Panc1 (cell line): ENCODE measurements at regions not wholly inside any gene's neighbourhood (a gene's known extent, or its start where the extent isn't known, plus 50 kb on each side); places are given as distances from the start of the nearest gene placed in this dataset.

Experiments used
- CTCF ChIP-seq: fragments of 450-650 bp; IDR thresholded peaks from 2 replicates; pipeline ENCODE4 v1.5.1; 2017; ENCODE audit warnings: mild to moderate bottlenecking
- TF ChIP-seq, protein P1 (sequence below), 2 experiments: IDR thresholded peaks; 2 replicates each; pipeline ENCODE4 v1.6.1; 2011 to 2012; ENCODE audit warnings: low read depth in 2 of 2, control low read depth in 1 of 2, low read length in 1 of 2, mild to moderate bottlenecking in 1 of 2, moderate library complexity in 1 of 2; ENCODE audit not compliant: insufficient read depth in 1 of 2

DNA sequence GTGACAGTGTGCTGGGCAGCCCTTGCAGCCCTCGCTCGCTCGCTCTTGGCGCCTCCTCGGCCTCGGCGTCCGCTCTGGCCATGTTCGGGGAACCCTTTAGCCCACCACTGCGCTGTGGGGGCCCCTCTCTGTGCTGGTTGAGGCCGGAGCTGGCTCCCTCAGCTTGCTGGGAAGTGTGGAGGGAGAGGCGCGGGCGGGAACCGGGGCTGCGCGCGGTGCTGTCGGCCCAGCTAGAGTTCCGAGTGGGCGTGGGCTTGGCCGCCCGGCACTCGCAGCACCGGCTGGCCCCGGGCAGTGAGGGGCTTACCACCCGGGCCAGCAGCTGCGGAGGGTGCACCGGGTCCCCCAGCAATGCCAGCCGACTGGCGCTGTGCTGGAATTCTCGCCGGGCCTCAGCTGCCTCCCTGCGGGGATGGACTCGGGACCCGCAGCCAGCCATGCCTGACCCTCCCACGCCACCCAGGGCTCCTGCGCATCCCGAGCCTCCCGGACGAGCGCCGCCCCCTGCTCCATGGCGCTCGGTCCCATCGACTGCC lies 770.1 kb upstream of the GALNTL6 start:
- no peak for TF ChIP-seq CTCF
- TF ChIP-seq, protein P1, sequence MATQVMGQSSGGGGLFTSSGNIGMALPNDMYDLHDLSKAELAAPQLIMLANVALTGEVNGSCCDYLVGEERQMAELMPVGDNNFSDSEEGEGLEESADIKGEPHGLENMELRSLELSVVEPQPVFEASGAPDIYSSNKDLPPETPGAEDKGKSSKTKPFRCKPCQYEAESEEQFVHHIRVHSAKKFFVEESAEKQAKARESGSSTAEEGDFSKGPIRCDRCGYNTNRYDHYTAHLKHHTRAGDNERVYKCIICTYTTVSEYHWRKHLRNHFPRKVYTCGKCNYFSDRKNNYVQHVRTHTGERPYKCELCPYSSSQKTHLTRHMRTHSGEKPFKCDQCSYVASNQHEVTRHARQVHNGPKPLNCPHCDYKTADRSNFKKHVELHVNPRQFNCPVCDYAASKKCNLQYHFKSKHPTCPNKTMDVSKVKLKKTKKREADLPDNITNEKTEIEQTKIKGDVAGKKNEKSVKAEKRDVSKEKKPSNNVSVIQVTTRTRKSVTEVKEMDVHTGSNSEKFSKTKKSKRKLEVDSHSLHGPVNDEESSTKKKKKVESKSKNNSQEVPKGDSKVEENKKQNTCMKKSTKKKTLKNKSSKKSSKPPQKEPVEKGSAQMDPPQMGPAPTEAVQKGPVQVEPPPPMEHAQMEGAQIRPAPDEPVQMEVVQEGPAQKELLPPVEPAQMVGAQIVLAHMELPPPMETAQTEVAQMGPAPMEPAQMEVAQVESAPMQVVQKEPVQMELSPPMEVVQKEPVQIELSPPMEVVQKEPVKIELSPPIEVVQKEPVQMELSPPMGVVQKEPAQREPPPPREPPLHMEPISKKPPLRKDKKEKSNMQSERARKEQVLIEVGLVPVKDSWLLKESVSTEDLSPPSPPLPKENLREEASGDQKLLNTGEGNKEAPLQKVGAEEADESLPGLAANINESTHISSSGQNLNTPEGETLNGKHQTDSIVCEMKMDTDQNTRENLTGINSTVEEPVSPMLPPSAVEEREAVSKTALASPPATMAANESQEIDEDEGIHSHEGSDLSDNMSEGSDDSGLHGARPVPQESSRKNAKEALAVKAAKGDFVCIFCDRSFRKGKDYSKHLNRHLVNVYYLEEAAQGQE (IDR thresholded peaks at IDR 0.05; ENCODE audit: insufficient read depth in 1 of 2, low read depth in 2 of 2, low read length in 1 of 2): no peak
